Right kidney (tissue), 1 donor: ENCODE measurements at regions not wholly inside any gene's neighbourhood (a gene's known extent, or its start where the extent isn't known, plus 50 kb on each side); places are given as distances from the start of the nearest gene placed in this dataset.
"Not testable (repeated sequence)": the region's sequence is repeated elsewhere in the genome, so short reads cannot be mapped to it uniquely, and the experiment has no call there.

Source experiments
- DNase-seq: peaks from one replicate; pipeline ENCODE4 v3.0.0-alpha.2; 2016

DNA sequence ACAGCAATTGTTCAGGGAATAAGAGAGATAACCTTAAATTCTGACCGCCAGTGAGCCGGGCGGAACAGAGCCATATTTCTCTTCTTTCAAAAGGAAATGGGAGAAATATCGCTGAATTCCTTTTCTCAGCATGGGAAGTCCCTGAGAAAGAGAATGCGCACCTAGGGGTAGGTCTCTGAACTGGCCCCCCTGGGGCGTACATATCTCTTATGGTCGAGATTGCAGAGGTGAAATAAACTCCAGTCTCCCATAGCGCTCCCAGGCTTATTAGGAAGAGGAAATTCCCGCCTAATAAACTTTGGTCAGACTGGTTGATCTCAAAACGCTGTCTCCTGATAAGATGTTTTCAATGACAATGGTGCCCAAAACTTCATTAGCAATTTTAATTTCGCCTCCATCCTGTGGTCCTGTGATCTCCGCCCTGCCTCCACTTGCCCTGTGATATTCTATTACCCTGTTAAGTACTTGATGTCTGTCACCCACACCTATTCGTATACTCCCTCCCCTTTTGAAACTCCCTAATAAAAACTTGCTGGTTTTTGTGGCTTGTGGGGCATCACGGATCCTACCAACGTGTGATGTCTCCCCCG, 195.8 kb upstream of the HMCN1 start:
- not testable (repeated sequence) for DNase-seq

GRCh38 chr1:185537596-185537995, 196.6 kb upstream of the HMCN1 start:
- DNase-seq = no peak

DNA sequence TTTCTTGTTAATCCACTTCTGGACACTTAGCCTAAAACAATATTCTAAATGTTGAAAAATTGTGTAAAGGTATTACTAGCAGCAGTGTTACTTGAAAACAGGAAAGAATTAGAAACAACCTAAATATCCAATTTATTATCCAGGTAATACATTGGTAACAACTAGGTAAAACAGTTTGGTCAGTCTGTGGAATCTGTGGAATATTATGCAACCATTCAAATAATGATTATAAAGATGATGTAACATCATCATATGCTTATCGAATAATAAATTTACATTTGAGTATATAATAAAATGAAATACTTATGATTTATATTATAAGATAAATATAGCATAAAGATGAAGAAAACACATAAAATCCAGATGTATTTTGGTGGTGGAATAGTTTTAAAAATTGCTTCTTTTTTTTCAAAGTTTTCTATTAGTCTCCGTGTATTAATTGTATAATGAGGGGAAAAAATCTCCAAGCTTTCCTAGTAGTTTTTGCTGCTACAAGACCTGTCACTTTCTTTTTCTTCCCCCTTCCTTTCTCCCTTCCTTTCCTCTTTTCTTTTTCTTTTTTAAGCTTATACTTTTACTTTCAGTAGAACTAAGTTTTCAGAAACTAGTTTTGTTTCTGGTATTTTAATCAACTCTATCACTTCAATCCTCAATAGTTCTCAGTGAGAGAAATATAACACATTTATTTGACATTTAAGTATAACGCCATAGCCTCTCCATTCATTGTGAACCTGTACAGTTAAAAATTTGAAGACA, 197.8 kb upstream of the HMCN1 start:
- no peak for DNase-seq

DNA sequence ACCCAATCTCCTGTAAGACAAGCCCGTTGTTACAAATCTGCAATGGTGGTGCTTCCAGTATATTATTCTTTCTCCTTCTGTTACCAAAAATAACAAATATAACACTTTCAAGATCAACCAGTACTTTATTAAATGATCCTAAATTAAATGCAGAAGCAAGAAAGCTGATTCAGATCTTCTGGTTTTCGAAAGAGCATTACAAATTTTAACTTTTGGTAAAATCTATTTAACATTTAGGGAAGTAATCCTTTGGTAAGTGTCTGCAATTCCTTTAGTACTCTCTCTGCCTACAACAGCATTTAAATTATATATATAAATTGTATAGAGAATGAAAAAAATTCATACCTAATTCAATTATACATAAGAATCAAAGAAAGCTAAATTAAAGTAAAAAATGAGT, 198.6 kb upstream of the HMCN1 start:
- no peak for DNase-seq

DNA sequence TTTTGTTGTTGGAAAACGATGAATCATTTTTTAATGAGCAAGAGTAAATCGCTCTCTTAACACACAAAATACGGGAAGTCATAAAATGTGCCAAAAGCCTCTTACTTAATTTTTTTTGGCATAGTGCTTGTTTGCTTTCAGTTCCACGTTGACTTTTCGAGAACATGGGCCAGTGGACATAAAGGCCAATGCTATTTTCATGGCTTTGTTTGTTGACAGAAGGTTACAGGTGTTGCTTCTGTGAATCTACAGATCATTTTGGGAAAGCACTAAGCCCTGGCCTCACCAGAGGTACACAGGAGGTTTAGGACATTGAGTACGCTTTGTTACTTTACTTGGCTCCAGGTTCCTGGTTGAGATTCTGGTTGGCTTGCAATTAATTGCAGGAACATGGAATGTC, 199.4 kb upstream of the HMCN1 start:
- no peak for DNase-seq

DNA sequence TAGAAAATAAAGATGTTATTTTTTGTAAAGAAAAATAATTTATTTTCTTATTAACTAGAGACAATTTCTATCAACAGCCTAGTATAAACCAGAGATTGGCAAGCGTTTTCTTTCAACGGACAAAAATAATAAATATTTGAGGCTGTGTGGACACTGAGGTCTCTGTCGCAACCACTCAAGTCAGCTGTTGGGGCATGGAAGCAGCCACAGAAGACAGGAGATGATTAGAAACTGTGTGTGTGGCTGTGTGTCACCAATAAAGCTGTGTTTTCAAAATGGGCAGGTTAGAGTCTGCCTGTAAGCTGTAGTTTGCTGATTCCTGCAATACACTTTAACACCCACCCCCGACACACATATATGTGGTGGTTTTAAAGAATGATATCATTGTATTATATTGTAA, 200.6 kb upstream of the HMCN1 start:
- DNase-seq = no peak

- no peak for DNase-seq
Observed at GRCh38 chr1:185532856-185533255, 201.3 kb upstream of the HMCN1 start.

GRCh38 chr1:185531838-185532237, 202.4 kb upstream of the HMCN1 start:
- DNase-seq = no peak

DNA sequence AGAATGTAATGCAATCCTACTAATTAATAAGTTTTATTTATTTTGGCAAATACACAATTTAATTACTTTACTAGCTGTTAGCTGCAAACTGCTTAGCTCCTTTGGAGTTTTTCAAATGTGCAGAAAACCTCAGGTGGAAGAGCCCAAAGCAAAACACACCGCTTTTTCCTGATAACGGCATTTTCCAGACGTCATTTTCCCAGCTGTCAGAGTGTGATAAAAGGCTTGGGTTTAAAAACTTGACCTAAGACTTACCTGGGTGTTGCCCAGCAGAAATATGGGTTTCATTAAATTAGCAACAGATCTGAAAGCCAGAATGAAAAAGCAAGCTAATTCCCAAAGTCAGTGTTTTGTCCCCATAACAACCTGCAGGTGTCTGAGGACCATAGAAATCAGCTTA, 204.0 kb upstream of the HMCN1 start:
- DNase-seq = no peak

DNA sequence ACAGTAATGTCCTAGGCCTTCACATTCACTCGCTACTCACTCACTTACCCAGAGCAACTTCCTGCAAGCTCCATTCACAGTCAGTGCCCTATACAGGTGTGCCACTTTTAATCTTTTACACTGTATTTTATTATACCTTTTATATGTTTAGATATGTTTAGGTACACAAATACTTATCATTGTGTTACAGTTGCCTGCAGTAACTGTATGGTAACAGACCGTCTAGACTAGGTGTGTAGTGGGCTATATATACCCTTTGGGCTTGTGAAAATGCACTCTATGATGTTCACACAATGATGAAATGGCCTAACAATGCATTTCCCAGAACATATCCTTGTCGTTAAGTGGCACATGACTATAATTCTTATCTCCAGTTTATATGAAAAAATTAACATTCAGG, 204.5 kb upstream of the HMCN1 start:
- DNase-seq = no peak

DNA sequence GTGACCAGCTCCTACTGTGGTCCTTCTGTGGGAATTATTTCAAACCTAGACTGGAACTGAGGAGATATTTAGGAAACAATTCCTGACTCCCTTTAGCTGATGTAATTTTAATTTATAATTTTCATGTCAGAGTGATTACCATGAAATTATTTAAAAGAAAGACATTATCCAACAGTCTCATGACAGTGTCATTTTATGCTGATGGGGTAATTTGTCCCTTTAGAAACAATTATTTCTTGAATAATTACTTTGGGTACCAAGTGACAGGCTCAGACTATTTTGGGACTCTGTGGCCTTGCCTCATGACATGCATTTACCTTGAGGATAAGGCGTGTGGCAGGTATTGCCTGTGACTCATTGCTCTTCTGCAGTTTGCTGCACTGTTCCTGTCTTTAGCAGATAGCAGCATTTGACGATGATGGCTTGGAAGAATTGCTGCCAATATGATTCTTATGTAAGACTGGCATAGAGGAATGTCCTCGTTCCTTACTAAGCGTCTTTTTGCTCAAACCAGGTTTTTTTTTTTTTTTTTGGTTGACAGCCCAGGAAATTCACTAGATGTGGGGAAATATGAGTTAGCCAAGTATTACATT, 206.0 kb upstream of the HMCN1 start:
- no peak for DNase-seq

- no peak for DNase-seq
Observed at GRCh38 chr1:185526344-185527307, 207.6 kb upstream of the HMCN1 start.

DNA sequence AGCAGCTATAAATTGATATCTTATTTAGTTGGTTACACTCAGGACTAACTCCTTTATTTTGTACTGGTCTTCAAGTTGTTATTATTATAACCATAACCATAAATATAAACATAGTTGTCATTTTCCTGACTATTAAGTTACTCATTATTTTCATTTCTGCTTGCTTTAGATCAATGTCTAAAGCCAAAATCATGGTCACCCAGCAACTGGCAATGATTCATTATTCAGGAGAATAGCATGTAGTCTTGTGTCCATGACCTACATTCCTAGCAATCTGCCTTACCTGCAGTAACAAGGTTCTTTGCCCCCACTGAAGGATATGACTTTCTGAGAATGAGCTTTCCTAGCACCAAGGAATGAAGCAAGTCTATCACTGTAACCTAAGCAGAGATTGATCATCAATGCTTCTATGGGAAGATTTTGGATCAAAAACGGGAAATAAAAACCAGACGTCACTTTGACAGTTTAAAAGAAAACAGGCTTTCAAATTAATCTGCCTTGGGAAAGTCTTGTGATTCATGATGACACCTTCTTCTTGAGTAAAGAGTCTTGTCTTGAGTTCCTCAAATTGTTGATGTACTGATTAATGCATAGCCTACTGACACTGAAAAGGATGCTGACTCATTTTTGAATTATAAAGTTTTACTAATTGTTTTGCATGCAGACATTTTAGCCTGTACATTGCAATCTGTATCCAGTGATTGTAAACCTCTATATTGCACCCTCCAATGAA, 203.3 kb upstream of the IVNS1ABP start:
- no peak for DNase-seq

DNA sequence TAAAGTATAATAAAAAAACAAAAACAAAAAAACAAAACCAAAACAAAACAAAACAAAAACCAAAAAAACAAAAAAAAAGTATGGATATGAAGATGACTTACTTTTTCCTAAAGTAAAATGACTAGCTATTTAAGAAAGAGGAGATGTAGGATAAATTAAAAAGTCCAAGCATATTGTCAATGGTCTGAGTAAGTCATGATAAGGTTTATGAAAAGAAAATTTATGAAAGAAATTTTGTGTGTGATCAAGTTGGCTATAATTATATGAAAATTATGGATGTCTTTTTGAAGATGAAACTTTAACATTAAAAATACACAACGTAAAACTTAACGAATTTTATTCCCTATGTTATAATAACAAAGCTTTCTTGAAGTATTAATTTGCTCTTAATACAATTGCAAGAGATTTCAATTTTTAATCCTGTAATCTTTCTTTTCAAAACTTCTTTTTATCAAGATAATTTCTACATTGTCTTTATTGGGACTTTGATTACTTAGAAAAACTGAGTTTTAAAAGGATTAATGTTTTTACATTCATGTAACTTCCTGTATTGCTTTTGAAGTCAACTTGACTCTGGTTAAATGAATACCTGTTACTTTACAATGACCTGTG, 200.9 kb upstream of the IVNS1ABP start:
- DNase-seq = no peak

DNA sequence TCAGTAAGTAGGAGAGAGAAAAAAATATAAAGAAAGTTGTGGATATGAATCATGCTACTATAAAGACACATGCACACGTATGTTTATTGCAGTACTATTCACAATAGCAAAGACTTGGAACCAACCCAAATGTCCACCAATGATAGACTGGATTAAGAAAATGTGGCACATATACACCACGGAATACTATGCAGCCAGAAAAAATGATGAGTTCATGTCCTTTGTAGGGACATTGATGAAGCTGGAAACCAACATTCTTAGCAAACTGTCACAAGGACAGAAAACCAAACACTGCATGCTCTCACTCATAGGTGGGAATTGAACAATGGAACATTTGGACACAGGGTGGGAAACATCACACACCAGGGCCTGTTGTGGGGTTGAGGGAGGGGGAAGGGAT, 200.3 kb upstream of the IVNS1ABP start:
- not testable (repeated sequence) for DNase-seq

- no peak for DNase-seq
Observed at GRCh38 chr1:185515696-185516095, 198.7 kb upstream of the IVNS1ABP start.

GRCh38 chr1:185514311-185514710, 197.3 kb upstream of the IVNS1ABP start:
- no peak for DNase-seq

- no peak for DNase-seq
Observed at GRCh38 chr1:185512442-185512841, 195.4 kb upstream of the IVNS1ABP start.

DNA sequence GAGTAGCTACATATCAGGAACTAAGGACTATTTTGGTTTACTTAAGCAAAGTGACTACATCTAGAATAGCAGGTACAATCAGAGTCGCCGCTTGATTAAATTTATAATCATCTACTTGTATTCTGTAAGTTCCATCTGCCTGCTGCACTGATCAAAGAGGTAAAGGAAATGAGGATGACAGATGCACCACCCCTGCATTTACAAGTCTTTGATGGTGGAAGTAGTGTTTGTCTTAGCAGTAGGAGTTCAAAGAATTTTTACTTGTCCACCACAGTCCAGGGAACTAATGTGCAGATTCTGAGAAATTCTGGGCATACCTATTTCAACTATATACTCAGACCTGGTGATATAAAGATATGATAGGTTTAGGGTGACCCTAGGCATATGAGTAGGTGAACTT, 184.1 kb upstream of the IVNS1ABP start:
- DNase-seq = no peak

DNA sequence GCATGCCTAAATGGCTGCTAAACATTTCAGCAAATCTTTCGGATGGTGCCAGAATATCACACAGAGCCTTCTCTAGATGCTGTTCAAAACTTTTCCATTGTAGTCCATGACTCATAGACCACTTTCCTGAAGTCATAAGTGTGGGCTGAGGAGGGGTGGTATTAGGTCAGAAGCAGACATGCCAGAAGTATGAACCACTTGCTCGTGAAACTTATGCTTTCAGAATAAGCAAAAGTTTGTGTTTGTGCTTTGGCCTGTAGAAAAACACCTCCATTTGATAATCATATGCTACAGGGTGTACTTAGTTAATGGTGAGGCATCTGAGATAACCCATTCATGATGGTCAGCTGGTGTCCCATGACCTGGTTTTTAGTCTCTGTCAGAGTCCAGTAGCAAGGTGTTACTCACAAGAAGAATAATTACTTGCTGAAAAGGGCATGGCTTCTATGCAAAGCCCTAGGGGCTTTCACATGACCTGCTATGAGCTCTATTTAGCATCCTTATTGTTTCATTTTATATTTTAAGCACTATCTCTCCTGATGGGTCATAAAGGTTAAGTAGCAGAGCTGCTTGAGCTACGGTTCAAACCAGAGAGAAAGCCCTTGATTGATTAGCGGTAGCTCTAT, 183.1 kb upstream of the IVNS1ABP start:
- no peak for DNase-seq

GRCh38 chr1:185498207-185498606, 181.2 kb upstream of the IVNS1ABP start:
- no peak for DNase-seq
